Prostate gland (tissue), 2 donors: ENCODE measurements at regions not wholly inside any gene's neighbourhood (a gene's known extent, or its start where the extent isn't known, plus 50 kb on each side); places are given as distances from the start of the nearest gene placed in this dataset.

ENCODE experiments used
- POLR2A ChIP-seq: fragments of 450-650 bp; IDR thresholded peaks from one replicate; pipeline ENCODE4 v1.6.1; 2016; ENCODE audit warnings: antibody characterized with exemption, mild to moderate bottlenecking
- TF ChIP-seq, protein P1 (sequence below), 4 experiments: fragments of 200-600 bp in 2 of 4; fragments of 450-650 bp in 2 of 4; sonication (generic) in 2 of 4; IDR thresholded peaks; 1 replicate in 3 of 4; 2 replicates in 1 of 4; pipeline ENCODE4 v1.5.1; 2016 to 2019; ENCODE audit warnings: antibody characterized with exemption in 4 of 4, mild to moderate bottlenecking in 2 of 4, moderate library complexity in 2 of 4

DNA sequence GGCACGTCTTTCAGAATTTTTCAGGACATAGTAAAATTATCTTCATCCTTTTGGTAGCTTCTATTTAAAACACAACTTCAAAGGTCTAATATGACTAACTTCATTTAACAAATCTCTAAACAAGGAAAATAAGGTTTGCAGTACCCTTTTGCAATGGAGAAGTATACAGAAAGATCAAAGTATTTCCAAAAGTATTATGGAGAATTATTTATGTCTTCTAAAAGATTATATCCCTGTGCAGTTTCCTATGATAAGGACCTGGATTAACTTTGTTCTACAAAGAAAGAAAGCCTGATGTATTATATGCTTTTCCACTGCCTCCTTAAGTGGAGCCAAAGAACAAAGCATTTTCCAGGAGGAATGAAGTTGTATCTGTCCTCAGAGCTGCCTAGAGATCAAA, 353.0 kb upstream of the RUNX1 start:
- TF ChIP-seq, protein P1, sequence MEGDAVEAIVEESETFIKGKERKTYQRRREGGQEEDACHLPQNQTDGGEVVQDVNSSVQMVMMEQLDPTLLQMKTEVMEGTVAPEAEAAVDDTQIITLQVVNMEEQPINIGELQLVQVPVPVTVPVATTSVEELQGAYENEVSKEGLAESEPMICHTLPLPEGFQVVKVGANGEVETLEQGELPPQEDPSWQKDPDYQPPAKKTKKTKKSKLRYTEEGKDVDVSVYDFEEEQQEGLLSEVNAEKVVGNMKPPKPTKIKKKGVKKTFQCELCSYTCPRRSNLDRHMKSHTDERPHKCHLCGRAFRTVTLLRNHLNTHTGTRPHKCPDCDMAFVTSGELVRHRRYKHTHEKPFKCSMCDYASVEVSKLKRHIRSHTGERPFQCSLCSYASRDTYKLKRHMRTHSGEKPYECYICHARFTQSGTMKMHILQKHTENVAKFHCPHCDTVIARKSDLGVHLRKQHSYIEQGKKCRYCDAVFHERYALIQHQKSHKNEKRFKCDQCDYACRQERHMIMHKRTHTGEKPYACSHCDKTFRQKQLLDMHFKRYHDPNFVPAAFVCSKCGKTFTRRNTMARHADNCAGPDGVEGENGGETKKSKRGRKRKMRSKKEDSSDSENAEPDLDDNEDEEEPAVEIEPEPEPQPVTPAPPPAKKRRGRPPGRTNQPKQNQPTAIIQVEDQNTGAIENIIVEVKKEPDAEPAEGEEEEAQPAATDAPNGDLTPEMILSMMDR (IDR thresholded peaks at IDR 0.05), result no peak
- no peak for TF ChIP-seq POLR2A
